ENCODE measurements at regions not wholly inside any gene's neighbourhood (a gene's known extent, or its start where the extent isn't known, plus 50 kb on each side); places are given as distances from the start of the nearest gene placed in this dataset.
A peak's percentile ranks its signal among the peaks of the same experiment; 100 is the strongest.

GRCh38 chr10:108716352-108716751 is 1207.0 kb downstream of the XPNPEP1 start:
- Histone ChIP-seq H2AFZ (no peak overlapping the region), H3K9ac (no peak overlapping the region), H3K9me2 (ENCODE audit: insufficient read depth) (no peaks in the 10 kb centered on the region), H3K36me3 (ENCODE audit: low read depth) (no peaks in the 10 kb centered on the region), H3K27ac (no peak overlapping the region), H3K79me2 (ENCODE audit: insufficient read depth) (no peaks in the 10 kb centered on the region), H3K9me3 (ENCODE audit: low read depth) (no peaks in the 10 kb centered on the region), H3K4me2 (ENCODE audit: unreplicated experiment) (no peak overlapping the region), H3F3A (ENCODE audit: insufficient read depth) (no peaks in the 10 kb centered on the region), H3K27me3 (replicated peaks; ENCODE audit: insufficient read depth) (no peaks in the 10 kb centered on the region), H3K4me3 (no peak overlapping the region), H4K20me1 (ENCODE audit: insufficient read depth) (no peaks in the 10 kb centered on the region), H3K4me1 (ENCODE audit: insufficient read depth) (no peaks in the 10 kb centered on the region)
- in situ Hi-C loops (cut with MboI): no loop called here
- no peak for DNase-seq
- TF ChIP-seq EZH2phosphoT487 (IDR thresholded peaks at IDR 0.05; ENCODE audit: insufficient read depth, low read depth): no peak

DNA sequence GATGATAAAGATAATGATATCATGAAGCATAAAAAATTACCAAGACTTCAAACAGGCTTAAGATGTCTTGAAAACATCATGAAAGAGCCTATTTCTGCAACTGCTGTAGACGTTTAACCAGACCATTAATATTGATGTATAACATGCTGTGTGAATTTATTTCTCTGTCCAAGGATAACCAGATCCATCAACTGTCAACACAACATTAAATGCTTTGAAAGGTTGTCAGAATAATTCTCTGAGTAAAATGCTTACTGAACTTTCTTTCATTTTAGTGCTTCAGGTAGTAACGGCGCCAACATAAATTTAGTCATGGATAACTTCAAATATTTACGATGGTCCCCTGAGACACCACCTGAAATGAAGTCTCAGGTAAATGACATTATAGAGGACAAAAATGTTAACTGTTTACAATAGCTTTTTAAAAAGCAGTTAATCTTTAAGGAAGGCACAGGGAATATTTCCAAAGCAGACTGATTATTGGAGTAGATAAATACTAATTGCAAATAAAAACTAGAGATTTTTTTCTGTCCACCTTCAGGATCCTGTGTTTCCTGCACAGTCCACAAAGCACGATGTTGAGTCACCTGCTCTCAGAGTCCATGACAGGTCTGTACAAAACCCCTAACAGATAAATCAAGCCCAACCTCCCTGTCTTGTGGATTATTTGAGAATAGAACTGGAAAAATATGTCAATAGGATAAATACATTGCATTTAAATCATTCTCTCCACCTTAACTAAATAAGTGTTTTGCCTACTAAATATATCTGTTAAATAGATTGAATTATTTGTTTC is 1213.2 kb downstream of the XPNPEP1 start:
- Histone ChIP-seq H3K9ac (no peak overlapping the region), H3K4me1 (ENCODE audit: insufficient read depth) (no peaks in the 10 kb centered on the region), H3K27me3 (replicated peaks; ENCODE audit: insufficient read depth) (no peaks in the 10 kb centered on the region), H2AFZ (no peak overlapping the region), H3K9me2 (ENCODE audit: insufficient read depth) (no peaks in the 10 kb centered on the region), H3K27ac (no peak overlapping the region), H3F3A (ENCODE audit: insufficient read depth) (no peaks in the 10 kb centered on the region), H3K4me3 (no peak overlapping the region), H3K36me3 (ENCODE audit: low read depth) (no peaks in the 10 kb centered on the region), H3K4me2 (ENCODE audit: unreplicated experiment) (no peak overlapping the region), H4K20me1 (ENCODE audit: insufficient read depth) (no peaks in the 10 kb centered on the region), H3K79me2 (ENCODE audit: insufficient read depth) (no peaks in the 10 kb centered on the region), H3K9me3 (ENCODE audit: low read depth) (no peaks in the 10 kb centered on the region)
- DNase-seq: no peak
- TF ChIP-seq EZH2phosphoT487 (IDR thresholded peaks at IDR 0.05; ENCODE audit: insufficient read depth, low read depth): no peak
- TF ChIP-seq EZH2 (IDR thresholded peaks at IDR 0.05; ENCODE audit: insufficient read depth, poor library complexity, severe bottlenecking): no peak
- in situ Hi-C loops (cut with MboI): no loop called here
- 24 to 25% methylated on average over 5 of the region's 5 CpGs for WGBS, 2 experiments (ENCODE audit: low coverage in 1 of 2, low lambda C conversion rate in 2 of 2, missing lambda C conversion rate in 2 of 2)

GRCh38 chr10:108708363-108708762 is 1214.9 kb downstream of the XPNPEP1 start:
- no peak overlapping the region for H3K4me3 ChIP-seq
- H3K9me3 ChIP-seq (ENCODE audit: low read depth): no peaks in the 10 kb centered on the region
- H3K27me3 ChIP-seq (replicated peaks; ENCODE audit: insufficient read depth): no peaks in the 10 kb centered on the region
- 28 to 34% methylated on average over 4 of the region's 4 CpGs for WGBS, 2 experiments (ENCODE audit: low coverage in 1 of 2, low lambda C conversion rate in 2 of 2, missing lambda C conversion rate in 2 of 2)
- DNase-seq: no peak
- no peaks in the 10 kb centered on the region for H3K9me2 ChIP-seq (ENCODE audit: insufficient read depth)
- H3K79me2 ChIP-seq (ENCODE audit: insufficient read depth): no peaks in the 10 kb centered on the region
- no peak overlapping the region for H3K4me2 ChIP-seq (ENCODE audit: unreplicated experiment)
- no peak overlapping the region for H3K27ac ChIP-seq
- TF ChIP-seq EZH2phosphoT487 (IDR thresholded peaks at IDR 0.05; ENCODE audit: insufficient read depth, low read depth) (no peak), EZH2 (IDR thresholded peaks at IDR 0.05; ENCODE audit: insufficient read depth, poor library complexity, severe bottlenecking) (no peak)
- no peaks in the 10 kb centered on the region for H3K4me1 ChIP-seq (ENCODE audit: insufficient read depth)
- no peaks in the 10 kb centered on the region for H4K20me1 ChIP-seq (ENCODE audit: insufficient read depth)
- in situ Hi-C loops (cut with MboI): no loop called here
- no peak overlapping the region for H2AFZ ChIP-seq
- no peaks in the 10 kb centered on the region for H3F3A ChIP-seq (ENCODE audit: insufficient read depth)
- no peak overlapping the region for H3K9ac ChIP-seq
- H3K36me3 ChIP-seq (ENCODE audit: low read depth): no peaks in the 10 kb centered on the region

DNA sequence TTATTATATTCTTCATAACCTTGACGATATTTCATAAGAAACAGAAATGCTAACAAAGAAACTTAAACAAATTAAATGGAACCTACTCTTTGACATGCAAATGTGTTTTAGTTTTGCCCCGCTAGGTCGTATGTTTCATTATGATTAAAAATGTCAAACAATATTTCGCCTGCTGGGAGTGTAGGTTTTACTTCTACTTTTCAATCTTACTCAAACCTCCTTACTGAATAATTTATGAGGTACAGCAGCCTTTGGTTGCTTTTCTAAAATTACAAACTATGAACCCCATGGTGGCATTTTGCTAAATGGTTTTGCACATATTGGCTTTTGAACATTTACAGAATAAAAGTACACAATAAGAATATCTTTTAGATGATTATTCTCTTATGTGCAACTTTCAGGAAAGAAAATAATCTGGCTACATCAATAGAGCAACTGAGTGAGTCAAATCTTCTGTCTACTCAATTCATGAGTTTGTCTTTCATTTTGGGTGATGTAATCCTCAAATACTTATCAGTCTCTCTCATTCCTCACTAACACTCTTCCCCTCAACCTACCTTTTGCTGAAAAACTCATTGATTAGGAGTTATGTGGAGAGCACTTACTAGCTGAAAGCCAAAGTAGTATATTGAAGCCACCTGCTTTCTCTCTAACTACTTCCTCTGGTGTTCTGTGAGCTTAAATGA is 1226.4 kb downstream of the XPNPEP1 start:
- TF ChIP-seq EZH2phosphoT487 (IDR thresholded peaks at IDR 0.05; ENCODE audit: insufficient read depth, low read depth) (no peak), EZH2 (IDR thresholded peaks at IDR 0.05; ENCODE audit: insufficient read depth, poor library complexity, severe bottlenecking) (no peak)
- Histone ChIP-seq H2AFZ (no peak overlapping the region), H3K9me2 (ENCODE audit: insufficient read depth) (no peaks in the 10 kb centered on the region), H3K79me2 (ENCODE audit: insufficient read depth) (no peaks in the 10 kb centered on the region), H3K9ac (no peak overlapping the region), H3K36me3 (ENCODE audit: low read depth) (no peaks in the 10 kb centered on the region), H3K4me1 (ENCODE audit: insufficient read depth) (0 out of 2 replicates have a peak, but pooled peaks cover 2% of the 10 kb centered on the region), H3K27me3 (replicated peaks; ENCODE audit: insufficient read depth) (0 out of 2 replicates have a peak, but pooled peaks cover 6% of the 10 kb centered on the region), H3K9me3 (ENCODE audit: low read depth) (no peaks in the 10 kb centered on the region), H3K4me2 (ENCODE audit: unreplicated experiment) (no peak overlapping the region), H3K4me3 (no peak overlapping the region), H3K27ac (no peak overlapping the region), H4K20me1 (ENCODE audit: insufficient read depth) (no peaks in the 10 kb centered on the region), H3F3A (ENCODE audit: insufficient read depth) (no peaks in the 10 kb centered on the region)
- DNase-seq: peak; percentile 6
- WGBS, 2 experiments (ENCODE audit: low coverage in 1 of 2, low lambda C conversion rate in 2 of 2, missing lambda C conversion rate in 2 of 2): 82 to 91% methylated on average over 4 of the region's 4 CpGs
- in situ Hi-C loops (cut with MboI): no loop called here

All from GM23248 (cell line).